ENCODE measurements at regions not wholly inside any gene's neighbourhood (a gene's known extent, or its start where the extent isn't known, plus 50 kb on each side); places are given as distances from the start of the nearest gene placed in this dataset.

DNA sequence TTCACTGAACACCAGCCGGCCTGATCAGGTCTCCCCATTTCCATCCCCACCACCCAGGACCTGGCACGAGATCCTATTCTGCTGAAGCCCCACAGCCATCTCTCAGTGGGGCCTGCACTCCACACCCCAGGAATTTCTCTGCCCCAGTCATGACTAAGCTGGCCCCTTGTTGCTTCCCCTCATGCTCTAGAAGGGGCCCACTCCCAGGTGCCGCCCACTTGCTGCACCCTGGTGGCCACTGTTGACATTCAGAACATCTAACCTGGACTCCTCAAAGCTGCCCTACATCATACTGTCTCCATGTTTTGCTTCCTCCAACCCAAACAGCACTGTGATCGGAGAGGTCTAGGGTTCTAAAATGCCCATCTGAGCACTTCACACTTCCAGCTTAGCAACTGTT lies 90.7 kb upstream of the KLHL29 start:
- Histone ChIP-seq H3K9me3 (ENCODE audit: insufficient read depth, low read length) (no peaks in the 10 kb centered on the region), H3K4me3 (ENCODE audit: insufficient read length, low read depth) (no peak overlapping the region), H3K4me1 (ENCODE audit: insufficient read depth, insufficient read length) (no peaks in the 10 kb centered on the region), H3K36me3 (ENCODE audit: insufficient read depth, insufficient read length, low read length) (no peaks in the 10 kb centered on the region), H3K9ac (ENCODE audit: insufficient read length, low read depth) (no peak overlapping the region), H3K27me3 (ENCODE audit: insufficient read depth, insufficient read length) (no peaks in the 10 kb centered on the region)
- TF ChIP-seq YY1 (IDR thresholded peaks at IDR 0.05; ENCODE audit: insufficient read depth, insufficient read length): no peak
- no peak for TF ChIP-seq ZNF274 (IDR thresholded peaks at IDR 0.05; ENCODE audit: low read depth, low read length)
- TF ChIP-seq SUZ12 (IDR thresholded peaks at IDR 0.05; ENCODE audit: extremely low read depth, insufficient read depth, insufficient read length): no peak
- no peak for DNase-seq (ENCODE audit: low read depth, low spot score)

DNA sequence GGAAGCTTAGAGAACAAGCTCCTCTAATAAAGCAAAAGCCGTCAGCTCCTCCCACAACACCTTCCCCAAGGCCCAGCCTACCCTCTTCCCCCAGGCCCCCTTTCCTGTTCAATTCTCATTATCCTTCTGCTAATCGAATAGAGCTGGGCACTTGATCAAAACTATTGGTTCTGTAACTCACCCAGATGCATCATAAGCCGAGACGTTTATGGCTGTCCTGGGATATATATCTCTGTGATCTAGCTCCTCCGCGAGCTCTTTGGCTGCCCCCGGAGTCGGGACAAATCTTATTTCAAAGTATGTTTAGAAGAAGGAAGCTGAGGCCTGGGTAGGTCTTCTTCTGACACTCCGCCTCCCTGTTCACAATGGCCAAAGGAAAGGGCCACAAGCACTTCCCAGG lies 88.3 kb upstream of the KLHL29 start:
- Histone ChIP-seq H3K36me3 (ENCODE audit: insufficient read depth, insufficient read length, low read length) (no peaks in the 10 kb centered on the region), H3K9me3 (ENCODE audit: insufficient read depth, low read length) (no peaks in the 10 kb centered on the region), H3K27me3 (ENCODE audit: insufficient read depth, insufficient read length) (no peaks in the 10 kb centered on the region), H3K9ac (ENCODE audit: insufficient read length, low read depth) (no peak overlapping the region), H3K4me3 (ENCODE audit: insufficient read length, low read depth) (no peak overlapping the region), H3K4me1 (ENCODE audit: insufficient read depth, insufficient read length) (no peaks in the 10 kb centered on the region)
- no peak for TF ChIP-seq ZNF274 (IDR thresholded peaks at IDR 0.05; ENCODE audit: low read depth, low read length)
- no peak for TF ChIP-seq YY1 (IDR thresholded peaks at IDR 0.05; ENCODE audit: insufficient read depth, insufficient read length)
- TF ChIP-seq SUZ12 (IDR thresholded peaks at IDR 0.05; ENCODE audit: extremely low read depth, insufficient read depth, insufficient read length): no peak
- DNase-seq (ENCODE audit: low read depth, low spot score): no peak

DNA sequence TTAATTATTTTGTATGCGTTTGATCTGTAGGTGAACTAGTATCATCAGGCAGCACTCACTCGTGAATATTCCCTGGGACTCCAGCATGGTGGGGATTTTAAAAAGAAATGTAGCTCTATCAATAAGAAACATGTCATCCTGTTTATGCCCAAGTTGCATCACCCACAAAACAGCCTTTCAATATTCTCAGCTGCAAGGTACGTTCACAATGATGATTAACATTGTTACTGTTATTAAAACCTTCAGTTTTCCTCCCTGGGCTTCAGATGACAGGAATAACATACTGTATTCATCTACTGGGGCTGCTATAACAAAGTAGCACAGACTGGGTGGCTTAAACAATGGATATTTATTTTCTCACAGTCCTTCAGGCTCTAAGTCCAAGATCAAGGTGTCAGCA lies 87.9 kb upstream of the KLHL29 start:
- Histone ChIP-seq H3K36me3 (ENCODE audit: insufficient read depth, insufficient read length, low read length) (no peaks in the 10 kb centered on the region), H3K4me3 (ENCODE audit: insufficient read length, low read depth) (no peak overlapping the region), H3K9ac (ENCODE audit: insufficient read length, low read depth) (no peak overlapping the region), H3K27me3 (ENCODE audit: insufficient read depth, insufficient read length) (no peaks in the 10 kb centered on the region), H3K9me3 (ENCODE audit: insufficient read depth, low read length) (no peaks in the 10 kb centered on the region), H3K4me1 (ENCODE audit: insufficient read depth, insufficient read length) (no peaks in the 10 kb centered on the region)
- DNase-seq (ENCODE audit: low read depth, low spot score): no peak
- TF ChIP-seq SUZ12 (IDR thresholded peaks at IDR 0.05; ENCODE audit: extremely low read depth, insufficient read depth, insufficient read length): no peak
- no peak for TF ChIP-seq YY1 (IDR thresholded peaks at IDR 0.05; ENCODE audit: insufficient read depth, insufficient read length)
- TF ChIP-seq ZNF274 (IDR thresholded peaks at IDR 0.05; ENCODE audit: low read depth, low read length): no peak

DNA sequence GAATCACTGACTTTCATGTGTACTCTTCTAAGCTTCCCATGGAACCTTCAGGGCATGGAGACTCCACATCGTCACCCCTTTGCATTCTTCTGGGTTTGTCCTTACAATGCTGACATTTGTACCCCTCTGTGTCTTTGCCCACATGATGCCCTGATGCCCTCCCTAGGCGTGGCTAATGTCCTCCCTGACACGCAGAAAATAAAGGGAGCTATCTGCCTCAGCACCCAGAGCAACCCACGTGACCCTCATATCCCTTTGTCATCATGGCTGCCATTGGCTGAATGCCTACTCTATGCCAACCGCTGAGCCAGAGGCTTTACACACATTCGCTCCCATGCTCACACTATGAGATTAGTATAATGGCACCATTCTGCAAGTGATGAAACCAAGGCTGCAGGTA lies 86.4 kb upstream of the KLHL29 start:
- Histone ChIP-seq H3K4me1 (ENCODE audit: insufficient read depth, insufficient read length) (no peaks in the 10 kb centered on the region), H3K9me3 (ENCODE audit: insufficient read depth, low read length) (no peaks in the 10 kb centered on the region), H3K4me3 (ENCODE audit: insufficient read length, low read depth) (no peak overlapping the region), H3K36me3 (ENCODE audit: insufficient read depth, insufficient read length, low read length) (no peaks in the 10 kb centered on the region), H3K27me3 (ENCODE audit: insufficient read depth, insufficient read length) (no peaks in the 10 kb centered on the region), H3K9ac (ENCODE audit: insufficient read length, low read depth) (no peak overlapping the region)
- TF ChIP-seq YY1 (IDR thresholded peaks at IDR 0.05; ENCODE audit: insufficient read depth, insufficient read length) (no peak), ZNF274 (IDR thresholded peaks at IDR 0.05; ENCODE audit: low read depth, low read length) (no peak), SUZ12 (IDR thresholded peaks at IDR 0.05; ENCODE audit: extremely low read depth, insufficient read depth, insufficient read length) (no peak)
- no peak for DNase-seq (ENCODE audit: low read depth, low spot score)

DNA sequence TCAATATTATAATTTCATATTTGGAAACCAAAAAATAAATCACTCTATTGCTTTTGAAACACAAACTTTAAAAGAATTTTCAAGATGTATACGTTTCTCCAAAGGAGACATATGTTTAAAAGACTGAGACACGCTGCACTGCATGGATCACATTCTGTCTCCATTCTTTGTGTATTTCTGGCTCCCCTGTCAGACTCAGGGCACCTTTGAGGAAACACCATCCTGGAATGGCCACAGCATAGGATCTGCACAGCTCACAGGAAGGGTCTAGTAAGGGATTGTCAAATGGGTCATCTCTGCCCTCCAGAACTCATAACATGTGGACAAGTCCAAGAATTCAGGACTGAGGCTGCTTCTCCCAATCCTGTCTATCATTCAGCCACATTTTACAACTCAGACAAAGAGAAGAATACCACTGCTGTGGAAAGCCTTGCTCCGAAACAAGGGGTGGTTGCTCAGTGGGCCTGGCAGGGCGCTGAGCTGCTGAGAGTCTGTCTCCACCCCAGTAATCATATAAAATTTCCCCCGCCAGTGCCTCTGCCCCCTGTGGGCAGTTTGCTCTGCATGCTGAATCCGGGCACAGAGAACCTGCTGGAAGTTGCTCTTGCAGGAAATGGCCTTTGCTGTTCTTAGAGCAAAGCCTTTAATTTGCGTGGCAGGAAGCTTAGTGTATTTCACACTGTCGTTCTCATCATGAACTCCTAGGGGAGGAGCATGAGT lies 85.3 kb upstream of the KLHL29 start:
- Histone ChIP-seq H3K4me1 (ENCODE audit: insufficient read depth, insufficient read length) (no peaks in the 10 kb centered on the region), H3K27me3 (ENCODE audit: insufficient read depth, insufficient read length) (no peaks in the 10 kb centered on the region), H3K9ac (ENCODE audit: insufficient read length, low read depth) (no peak overlapping the region), H3K4me3 (ENCODE audit: insufficient read length, low read depth) (no peak overlapping the region), H3K9me3 (ENCODE audit: insufficient read depth, low read length) (no peaks in the 10 kb centered on the region), H3K36me3 (ENCODE audit: insufficient read depth, insufficient read length, low read length) (no peaks in the 10 kb centered on the region)
- TF ChIP-seq SUZ12 (IDR thresholded peaks at IDR 0.05; ENCODE audit: extremely low read depth, insufficient read depth, insufficient read length): no peak
- TF ChIP-seq YY1 (IDR thresholded peaks at IDR 0.05; ENCODE audit: insufficient read depth, insufficient read length): no peak
- TF ChIP-seq ZNF274 (IDR thresholded peaks at IDR 0.05; ENCODE audit: low read depth, low read length): no peak
- DNase-seq (ENCODE audit: low read depth, low spot score): no peak

DNA sequence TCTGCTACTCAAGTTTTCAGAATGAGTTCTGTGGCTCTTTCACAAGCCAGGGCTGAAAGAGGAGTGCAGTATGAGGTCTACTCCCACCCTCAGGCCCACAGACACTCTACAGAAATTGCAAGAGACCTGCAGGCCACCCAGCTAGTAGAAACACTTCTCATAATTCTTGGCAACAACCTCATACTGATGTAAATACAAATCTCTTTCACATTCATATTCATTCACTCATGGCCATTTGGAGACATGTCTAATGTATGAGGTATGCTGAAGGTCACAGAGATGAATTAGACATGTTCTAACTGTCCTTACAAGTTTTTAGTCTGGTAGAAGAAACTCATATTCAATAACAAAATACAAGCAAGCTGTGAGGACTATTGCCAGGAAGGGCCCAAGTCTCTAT lies 83.8 kb upstream of the KLHL29 start:
- Histone ChIP-seq H3K4me3 (ENCODE audit: insufficient read length, low read depth) (no peak overlapping the region), H3K4me1 (ENCODE audit: insufficient read depth, insufficient read length) (no peaks in the 10 kb centered on the region), H3K9me3 (ENCODE audit: insufficient read depth, low read length) (no peaks in the 10 kb centered on the region), H3K27me3 (ENCODE audit: insufficient read depth, insufficient read length) (no peaks in the 10 kb centered on the region), H3K9ac (ENCODE audit: insufficient read length, low read depth) (no peak overlapping the region), H3K36me3 (ENCODE audit: insufficient read depth, insufficient read length, low read length) (no peaks in the 10 kb centered on the region)
- DNase-seq (ENCODE audit: low read depth, low spot score): no peak
- TF ChIP-seq SUZ12 (IDR thresholded peaks at IDR 0.05; ENCODE audit: extremely low read depth, insufficient read depth, insufficient read length) (no peak), YY1 (IDR thresholded peaks at IDR 0.05; ENCODE audit: insufficient read depth, insufficient read length) (no peak)

DNA sequence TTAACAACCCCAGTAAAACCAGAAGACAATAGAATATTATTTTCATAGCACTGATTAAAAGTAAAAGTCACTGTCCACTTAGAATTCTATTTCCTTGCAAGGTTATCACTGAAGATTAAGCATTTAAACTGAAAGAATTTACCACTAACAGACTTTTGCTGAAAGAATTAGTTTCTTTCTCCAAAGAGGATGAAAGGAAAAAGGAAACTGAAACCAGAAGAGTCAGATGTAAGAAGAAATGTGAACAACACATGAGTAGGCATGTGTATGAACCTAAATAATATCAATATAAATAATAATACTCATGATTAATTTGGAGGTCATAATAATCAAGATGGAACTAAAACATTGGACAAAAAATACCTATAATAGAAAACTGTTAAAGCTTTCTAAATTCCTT lies 82.4 kb upstream of the KLHL29 start:
- no peaks in the 10 kb centered on the region for H3K36me3 ChIP-seq (ENCODE audit: insufficient read depth, insufficient read length, low read length)
- no peaks in the 10 kb centered on the region for H3K4me1 ChIP-seq (ENCODE audit: insufficient read depth, insufficient read length)
- no peak overlapping the region for H3K4me3 ChIP-seq (ENCODE audit: insufficient read length, low read depth)
- no peak overlapping the region for H3K9ac ChIP-seq (ENCODE audit: insufficient read length, low read depth)
- TF ChIP-seq SUZ12 (IDR thresholded peaks at IDR 0.05; ENCODE audit: extremely low read depth, insufficient read depth, insufficient read length) (no peak), YY1 (IDR thresholded peaks at IDR 0.05; ENCODE audit: insufficient read depth, insufficient read length) (no peak), ZNF274 (IDR thresholded peaks at IDR 0.05; ENCODE audit: low read depth, low read length) (no peak)
- no peaks in the 10 kb centered on the region for H3K9me3 ChIP-seq (ENCODE audit: insufficient read depth, low read length)
- H3K27me3 ChIP-seq (ENCODE audit: insufficient read depth, insufficient read length): no peaks in the 10 kb centered on the region
- DNase-seq (ENCODE audit: low read depth, low spot score): no peak
